ENCODE measurements at regions not wholly inside any gene's neighbourhood (a gene's known extent, or its start where the extent isn't known, plus 50 kb on each side); places are given as distances from the start of the nearest gene placed in this dataset.

DNA sequence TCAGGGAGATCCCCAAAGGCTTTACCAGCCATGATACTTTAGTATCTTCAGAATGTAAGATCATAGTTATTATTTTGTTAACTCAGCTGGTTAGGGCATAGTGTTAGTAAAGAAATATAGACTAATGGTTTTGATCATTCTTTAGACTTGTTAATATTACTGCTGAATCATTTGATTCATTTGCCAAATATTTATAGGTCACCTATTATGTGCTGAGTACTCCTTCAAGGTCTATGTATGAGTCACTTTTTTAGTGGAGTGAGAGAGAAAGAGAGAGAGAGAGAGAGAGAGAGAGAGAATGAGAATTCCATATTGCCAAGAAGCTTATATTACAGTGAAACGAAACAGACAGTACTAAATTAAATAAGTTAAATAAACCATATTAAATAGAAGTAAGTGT, 110.3 kb downstream of the UBE2NL start:
- no peak for FAIRE-seq

More for the DNA sequence above, 110.3 kb downstream of the UBE2NL start:
- Histone ChIP-seq H2AFZ (ENCODE audit: control insufficient read depth, low read depth, low read length) (no peak overlapping the region), H3K4me3 (no peak overlapping the region), H3K36me3 (ENCODE audit: control insufficient read depth in 2 of 2, insufficient read depth in 2 of 2, low read length in 1 of 2) (no peaks in the 10 kb centered on the region), H3K4me1 (ENCODE audit: control insufficient read depth, insufficient read depth, low read length) (no peaks in the 10 kb centered on the region), H3K79me2 (ENCODE audit: control insufficient read depth, insufficient read depth, low read length) (no peaks in the 10 kb centered on the region), H3K27ac (ENCODE audit: control insufficient read depth, insufficient read depth) (no peak overlapping the region), H3K9me3 (replicated peaks; ENCODE audit: control insufficient read depth, insufficient read depth, low read length) (no peaks in the 10 kb centered on the region), H3K27me3 (replicated peaks in 1 of 2; ENCODE audit: control insufficient read depth in 2 of 2, insufficient read depth in 2 of 2, low read length in 1 of 2) (no peaks in the 10 kb centered on the region), H4K20me1 (ENCODE audit: control insufficient read depth, insufficient read depth) (no peaks in the 10 kb centered on the region), H3K4me2 (ENCODE audit: control insufficient read depth, insufficient read depth) (no peak overlapping the region), H3K9ac (ENCODE audit: control insufficient read depth, insufficient read depth, low read length) (no peak overlapping the region)
- ATAC-seq (no peak), DNase-seq (ENCODE audit: low read depth, low spot score) (no peak)
- WGBS (ENCODE audit: insufficient coverage, insufficient replicate concordance, low lambda C conversion rate, missing lambda C conversion rate): 0% methylated on average over 1 of the region's 1 CpG
- CTCF ChIA-PET: no interaction called here
- in situ Hi-C loops (cut with MboI) (no loop called here), intact Hi-C loops (cut with micrococcal nuclease; ENCODE audit: unreplicated experiment) (no loop called here)
- SMC1A ChIA-PET (ENCODE audit: uncharacterized antibody, unreplicated experiment): interaction anchor here (0.6 to 0.8 kb wide), 3 partner anchors 12 to 1202 kb away, joined by 3 to 4 read pairs (median 3); no protein-coding TSS in a partner anchor
- POLR2A ChIA-PET: no interaction called here
- TF ChIP-seq BCL11A (IDR thresholded peaks at IDR 0.05; ENCODE audit: low read depth, low read length) (no peak), WRNIP1 (IDR thresholded peaks at IDR 0.05; ENCODE audit: borderline replicate concordance, low read depth, low read length) (no peak), FOS (IDR thresholded peaks at IDR 0.05; ENCODE audit: borderline replicate concordance, extremely low read depth, insufficient read length) (no peak), RB1 (IDR thresholded peaks at IDR 0.05; ENCODE audit: borderline replicate concordance) (no peak), CHD1 (IDR thresholded peaks at IDR 0.05; ENCODE audit: low read depth, low read length) (no peak), MTA3 (IDR thresholded peaks at IDR 0.05; ENCODE audit: borderline replicate concordance, low read length) (no peak), NFYB (IDR thresholded peaks at IDR 0.05; ENCODE audit: insufficient read depth, low read depth, low read length) (no peak), BMI1 (IDR thresholded peaks at IDR 0.05; ENCODE audit: borderline replicate concordance) (no peak)
- TF ChIP-seq, protein P1, sequence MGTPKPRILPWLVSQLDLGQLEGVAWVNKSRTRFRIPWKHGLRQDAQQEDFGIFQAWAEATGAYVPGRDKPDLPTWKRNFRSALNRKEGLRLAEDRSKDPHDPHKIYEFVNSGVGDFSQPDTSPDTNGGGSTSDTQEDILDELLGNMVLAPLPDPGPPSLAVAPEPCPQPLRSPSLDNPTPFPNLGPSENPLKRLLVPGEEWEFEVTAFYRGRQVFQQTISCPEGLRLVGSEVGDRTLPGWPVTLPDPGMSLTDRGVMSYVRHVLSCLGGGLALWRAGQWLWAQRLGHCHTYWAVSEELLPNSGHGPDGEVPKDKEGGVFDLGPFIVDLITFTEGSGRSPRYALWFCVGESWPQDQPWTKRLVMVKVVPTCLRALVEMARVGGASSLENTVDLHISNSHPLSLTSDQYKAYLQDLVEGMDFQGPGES (IDR thresholded peaks at IDR 0.05): no peak
- TF ChIP-seq, protein P2, sequence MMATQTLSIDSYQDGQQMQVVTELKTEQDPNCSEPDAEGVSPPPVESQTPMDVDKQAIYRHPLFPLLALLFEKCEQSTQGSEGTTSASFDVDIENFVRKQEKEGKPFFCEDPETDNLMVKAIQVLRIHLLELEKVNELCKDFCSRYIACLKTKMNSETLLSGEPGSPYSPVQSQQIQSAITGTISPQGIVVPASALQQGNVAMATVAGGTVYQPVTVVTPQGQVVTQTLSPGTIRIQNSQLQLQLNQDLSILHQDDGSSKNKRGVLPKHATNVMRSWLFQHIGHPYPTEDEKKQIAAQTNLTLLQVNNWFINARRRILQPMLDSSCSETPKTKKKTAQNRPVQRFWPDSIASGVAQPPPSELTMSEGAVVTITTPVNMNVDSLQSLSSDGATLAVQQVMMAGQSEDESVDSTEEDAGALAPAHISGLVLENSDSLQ (IDR thresholded peaks at IDR 0.05): no peak
- BruUV-seq (replicated peaks): no TSS peak
- RAD21 ChIA-PET (ENCODE audit: unreplicated experiment): no interaction called here
